GM12891 (cell line): ENCODE measurements at regions not wholly inside any gene's neighbourhood (a gene's known extent, or its start where the extent isn't known, plus 50 kb on each side); places are given as distances from the start of the nearest gene placed in this dataset.

Experiments
- PAX5 ChIP-seq: IDR thresholded peaks from 2 replicates; pipeline ENCODE4 v1.6.1; 2011; ENCODE audit warnings: low read length, moderate library complexity, mild to moderate bottlenecking; ENCODE audit not compliant: insufficient read depth, severe bottlenecking
- POLR2A ChIP-seq: IDR thresholded peaks from 2 replicates; pipeline ENCODE4 v1.6.1; 2011; ENCODE audit warnings: low read depth, low read length, control low read depth
- POLR2AphosphoS5 ChIP-seq: IDR thresholded peaks from 2 replicates; pipeline ENCODE4 v1.6.1; 2011; ENCODE audit warnings: low read depth, low read length, control low read depth
- SPI1 ChIP-seq: IDR thresholded peaks from 2 replicates; pipeline ENCODE4 v1.6.1; 2011; ENCODE audit warnings: low read depth, low read length, control low read depth
- TAF1 ChIP-seq: IDR thresholded peaks from 2 replicates; pipeline ENCODE4 v1.6.1; 2011; ENCODE audit warnings: low read depth, low read length, control low read depth

- TF ChIP-seq POLR2A = no peak
- TF ChIP-seq SPI1 = no peak
- no peak for TF ChIP-seq POLR2AphosphoS5
- no peak for TF ChIP-seq TAF1
- TF ChIP-seq PAX5 = no peak
Measured at GRCh38 chr17:33889766-33890165, 365.3 kb upstream of the CCL2 start.
